Mucosa of rectum (tissue), 2 donors: ENCODE measurements at regions not wholly inside any gene's neighbourhood (a gene's known extent, or its start where the extent isn't known, plus 50 kb on each side); places are given as distances from the start of the nearest gene placed in this dataset.

ENCODE experiments used
- H3K27ac ChIP-seq, 2 donors: one replicate each; pipeline ENCODE4 v1.7.0; 2013; ENCODE audit warnings: inconsistent platforms in 2 of 2, low read depth in 2 of 2, low read length in 2 of 2
- H3K27me3 ChIP-seq, 2 donors: one replicate each; pipeline ENCODE4 v1.7.0; 2013; ENCODE audit warnings: low read length in 2 of 2; ENCODE audit not compliant: control insufficient read depth in 2 of 2, insufficient read depth in 2 of 2
- H3K36me3 ChIP-seq, 2 donors: one replicate each; pipeline ENCODE4 v1.7.0; 2013; ENCODE audit warnings: low read length in 2 of 2; ENCODE audit not compliant: control insufficient read depth in 2 of 2, insufficient read depth in 2 of 2
- H3K4me1 ChIP-seq, 2 donors: one replicate each; pipeline ENCODE4 v1.7.0; 2013; ENCODE audit warnings: low read length in 2 of 2, mild to moderate bottlenecking in 1 of 2; ENCODE audit not compliant: control insufficient read depth in 2 of 2, insufficient read depth in 2 of 2
- H3K4me3 ChIP-seq, 2 donors: one replicate each; pipeline ENCODE4 v1.7.0; 2013; ENCODE audit warnings: low read length in 2 of 2
- H3K9ac ChIP-seq, 2 donors: one replicate each; pipeline ENCODE4 v1.7.0; 2013; ENCODE audit warnings: low read length in 2 of 2, low read depth in 1 of 2, mild to moderate bottlenecking in 1 of 2
- H3K9me3 ChIP-seq, 2 donors: one replicate each; pipeline ENCODE4 v1.7.0; 2013; ENCODE audit warnings: low read length in 2 of 2; ENCODE audit not compliant: control insufficient read depth in 2 of 2
- donor health status: healthy.
- donor health status: Normal muscosa, but diverticular disease.

DNA sequence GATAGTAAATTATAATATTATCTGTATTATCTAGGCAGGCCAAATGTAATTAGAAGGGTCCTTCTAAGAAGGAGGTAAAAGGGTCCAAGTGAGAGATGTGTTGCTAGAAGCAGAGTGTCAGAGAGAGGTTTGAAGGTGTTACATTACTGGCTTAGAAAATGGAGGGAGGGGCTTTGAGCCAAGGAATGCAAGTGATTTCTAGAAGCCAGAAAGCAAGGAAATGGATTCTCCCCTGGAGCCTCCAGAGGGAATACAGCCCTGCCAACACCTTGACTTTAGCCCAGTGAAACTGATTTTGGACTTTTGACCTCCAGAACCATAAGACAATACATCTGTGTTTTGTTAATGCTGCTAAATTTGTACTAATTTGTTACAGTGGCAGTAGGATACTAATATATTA lies 97.9 kb upstream of the IL6 start:
- H3K27me3 ChIP-seq: no peaks in the 10 kb centered on the region
- H3K4me3 ChIP-seq: no peak overlapping the region
- no peak overlapping the region for H3K27ac ChIP-seq

DNA sequence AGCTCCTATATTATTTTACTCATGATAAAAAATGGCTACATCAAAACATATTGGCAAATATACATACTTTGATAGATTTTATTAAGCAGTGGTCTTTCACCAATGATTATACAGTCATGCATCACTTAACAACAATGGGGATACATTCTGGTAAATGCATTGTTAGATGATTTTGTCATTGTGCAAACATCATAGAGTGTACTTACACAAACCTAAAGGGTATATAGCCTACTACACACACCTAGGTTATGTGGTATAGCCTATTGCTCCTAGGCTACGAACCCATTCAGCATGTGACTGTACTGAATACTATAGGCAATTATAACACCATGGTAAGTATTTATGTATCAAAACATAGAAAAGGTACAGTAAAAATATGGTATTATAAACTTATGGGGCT lies 98.9 kb upstream of the IL6 start:
- no peak overlapping the region for H3K4me3 ChIP-seq
- no peaks in the 10 kb centered on the region for H3K27me3 ChIP-seq
- H3K9ac ChIP-seq: no peak overlapping the region
- no peaks in the 10 kb centered on the region for H3K36me3 ChIP-seq
- no peak overlapping the region for H3K27ac ChIP-seq
- no peaks in the 10 kb centered on the region for H3K4me1 ChIP-seq
- no peaks in the 10 kb centered on the region for H3K9me3 ChIP-seq

More for the DNA sequence above, 97.9 kb upstream of the IL6 start:
- H3K36me3 ChIP-seq: no peaks in the 10 kb centered on the region
- H3K9ac ChIP-seq: no peak overlapping the region
- no peaks in the 10 kb centered on the region for H3K9me3 ChIP-seq
- H3K4me1 ChIP-seq: no peaks in the 10 kb centered on the region

DNA sequence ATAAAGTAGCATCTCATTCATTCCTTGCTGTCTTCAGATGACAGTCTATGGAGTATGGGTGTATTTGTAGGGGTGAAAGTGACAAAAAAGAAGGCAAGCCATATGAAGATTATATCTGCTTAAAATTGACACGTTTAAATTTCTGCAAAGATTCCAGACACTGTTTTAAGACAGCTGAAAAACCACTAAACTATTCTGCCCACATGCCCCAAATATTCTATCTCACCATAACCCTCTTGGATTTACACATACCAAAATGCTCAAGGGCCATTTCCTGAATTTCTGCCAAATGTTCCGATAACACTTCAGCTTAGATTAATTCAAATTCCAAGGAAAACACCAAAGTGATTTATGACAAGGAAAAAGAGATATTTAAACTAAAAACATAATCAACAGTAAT lies 99.9 kb upstream of the IL6 start:
- H3K4me1 ChIP-seq: no peaks in the 10 kb centered on the region
- H3K9ac ChIP-seq: no peak overlapping the region
- no peaks in the 10 kb centered on the region for H3K36me3 ChIP-seq
- no peaks in the 10 kb centered on the region for H3K9me3 ChIP-seq
- H3K27ac ChIP-seq: no peak overlapping the region
- no peak overlapping the region for H3K4me3 ChIP-seq
- H3K27me3 ChIP-seq: no peaks in the 10 kb centered on the region

DNA sequence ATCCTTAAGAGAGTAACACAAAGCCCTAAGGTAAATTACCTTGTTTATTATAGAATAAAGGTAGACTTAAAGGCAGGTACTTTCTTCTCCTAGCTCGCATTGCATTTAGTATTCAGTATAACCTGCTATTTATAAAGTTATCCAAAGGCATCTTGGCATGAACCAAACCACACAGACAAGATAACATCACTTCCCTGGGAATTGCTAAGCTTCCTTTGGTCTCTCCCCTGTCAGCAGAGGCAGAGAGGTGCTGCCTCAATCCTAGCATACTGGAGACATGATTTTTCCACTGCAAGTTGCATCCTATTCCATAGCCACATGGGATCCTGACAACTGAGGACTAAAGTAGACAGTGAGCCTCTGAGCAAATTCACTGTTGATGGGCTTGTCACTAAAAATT lies 101.7 kb upstream of the IL6 start:
- no peak overlapping the region for H3K4me3 ChIP-seq
- H3K9me3 ChIP-seq: no peaks in the 10 kb centered on the region
- H3K9ac ChIP-seq: no peak overlapping the region
- no peaks in the 10 kb centered on the region for H3K36me3 ChIP-seq
- H3K27ac ChIP-seq: no peak overlapping the region
- no peaks in the 10 kb centered on the region for H3K27me3 ChIP-seq
- H3K4me1 ChIP-seq: no peaks in the 10 kb centered on the region

DNA sequence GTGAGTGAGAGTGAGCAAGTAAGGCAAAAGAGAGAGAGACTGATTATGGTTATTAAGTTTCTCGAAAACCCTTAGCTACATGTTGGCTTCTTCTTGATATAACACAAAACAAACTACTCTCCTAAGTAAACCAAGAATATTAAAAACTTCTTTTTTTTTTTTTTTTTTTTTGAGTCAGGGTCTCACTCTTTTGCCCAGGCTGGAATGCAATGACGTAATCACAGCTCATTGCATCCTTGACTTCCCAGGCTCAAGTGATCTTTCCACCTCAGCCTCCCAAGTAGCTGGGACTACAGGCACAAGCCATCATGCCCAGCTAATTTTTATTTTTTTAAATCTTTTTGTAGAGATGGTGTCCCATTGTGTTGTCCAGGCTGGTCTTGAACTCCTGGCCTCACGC lies 102.2 kb upstream of the IL6 start:
- H3K9ac ChIP-seq: no peak overlapping the region
- no peak overlapping the region for H3K4me3 ChIP-seq
- H3K27ac ChIP-seq: no peak overlapping the region
- H3K27me3 ChIP-seq: no peaks in the 10 kb centered on the region
- no peaks in the 10 kb centered on the region for H3K9me3 ChIP-seq
- no peaks in the 10 kb centered on the region for H3K36me3 ChIP-seq
- no peaks in the 10 kb centered on the region for H3K4me1 ChIP-seq

DNA sequence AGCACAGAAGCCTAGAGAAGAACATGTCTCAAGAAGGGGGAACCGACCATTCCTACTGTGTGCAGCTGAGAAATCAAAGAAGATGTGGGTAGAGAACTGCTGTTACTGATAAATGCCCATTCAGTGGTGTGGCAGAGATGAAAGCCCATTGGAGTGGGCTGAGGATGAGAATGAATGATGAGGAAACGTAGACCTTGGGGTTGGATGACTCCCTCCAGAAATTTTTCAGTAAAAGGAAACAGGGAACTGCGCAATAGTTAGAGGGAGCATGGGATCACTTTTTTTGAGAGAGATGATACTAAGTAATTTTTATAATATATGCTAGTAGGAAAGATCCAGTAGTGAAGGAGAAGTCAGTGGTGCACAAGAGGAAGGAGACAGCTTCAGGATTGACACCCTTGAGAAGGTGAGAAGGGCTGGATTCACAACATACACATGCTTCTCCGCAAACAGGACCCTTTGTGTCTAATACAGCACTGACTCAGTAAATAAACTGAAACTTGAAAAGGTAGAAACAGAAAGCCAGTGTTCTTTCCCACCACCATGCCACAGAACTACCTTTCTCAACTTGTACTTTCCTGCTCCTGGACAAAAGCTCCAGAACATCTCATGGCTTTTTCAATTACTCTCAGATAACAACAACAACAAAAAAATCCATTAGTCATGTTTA lies 104.7 kb upstream of the IL6 start:
- Histone ChIP-seq H3K9ac (no peak overlapping the region), H3K4me3 (no peak overlapping the region), H3K9me3 (no peaks in the 10 kb centered on the region), H3K36me3 (no peaks in the 10 kb centered on the region), H3K27me3 (no peaks in the 10 kb centered on the region), H3K4me1 (no peaks in the 10 kb centered on the region), H3K27ac (no peak overlapping the region)

DNA sequence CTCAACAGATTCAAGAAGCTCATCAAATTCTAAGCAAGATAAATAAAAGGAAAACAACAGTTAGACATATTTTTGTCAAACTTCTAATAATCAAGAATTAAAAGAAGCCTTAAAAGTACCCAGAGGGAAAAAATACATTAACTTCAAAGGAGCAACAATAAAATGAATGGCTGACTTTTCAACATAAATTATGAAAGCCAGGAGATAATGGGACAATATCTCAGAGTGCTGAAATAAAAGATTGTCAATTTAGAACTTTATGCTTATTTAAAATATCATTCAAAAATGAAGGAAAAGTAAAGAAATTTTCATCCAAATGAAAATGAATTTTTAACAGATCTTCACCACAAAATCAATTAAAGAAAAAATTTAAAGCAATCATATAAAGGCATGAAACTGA lies 108.5 kb upstream of the IL6 start:
- no peaks in the 10 kb centered on the region for H3K4me1 ChIP-seq
- no peaks in the 10 kb centered on the region for H3K9me3 ChIP-seq
- no peaks in the 10 kb centered on the region for H3K36me3 ChIP-seq
- H3K9ac ChIP-seq: no peak overlapping the region
- H3K4me3 ChIP-seq: no peak overlapping the region
- no peak overlapping the region for H3K27ac ChIP-seq
- no peaks in the 10 kb centered on the region for H3K27me3 ChIP-seq

DNA sequence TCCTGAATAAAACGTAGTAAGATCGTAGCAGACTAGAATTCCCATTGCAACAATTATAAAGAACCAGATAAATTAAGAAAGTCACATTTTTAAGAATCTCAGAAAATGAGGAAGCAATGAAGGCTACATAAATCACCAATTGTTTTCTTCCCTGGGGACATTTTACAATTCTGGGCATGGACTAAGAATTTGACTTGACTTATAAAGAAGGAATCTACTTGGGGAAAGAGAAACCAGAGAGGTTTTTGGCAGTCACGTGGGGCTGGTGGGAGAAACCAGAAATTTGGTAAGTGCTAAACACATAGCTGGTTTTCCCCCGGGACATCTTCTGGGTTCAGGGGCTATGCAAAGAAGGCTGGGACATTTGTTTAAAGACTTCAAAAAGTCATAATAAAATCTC lies 109.8 kb upstream of the IL6 start:
- H3K9ac ChIP-seq: no peak overlapping the region
- H3K27ac ChIP-seq: no peak overlapping the region
- no peaks in the 10 kb centered on the region for H3K36me3 ChIP-seq
- no peaks in the 10 kb centered on the region for H3K9me3 ChIP-seq
- no peaks in the 10 kb centered on the region for H3K4me1 ChIP-seq
- H3K27me3 ChIP-seq: no peaks in the 10 kb centered on the region
- no peak overlapping the region for H3K4me3 ChIP-seq

DNA sequence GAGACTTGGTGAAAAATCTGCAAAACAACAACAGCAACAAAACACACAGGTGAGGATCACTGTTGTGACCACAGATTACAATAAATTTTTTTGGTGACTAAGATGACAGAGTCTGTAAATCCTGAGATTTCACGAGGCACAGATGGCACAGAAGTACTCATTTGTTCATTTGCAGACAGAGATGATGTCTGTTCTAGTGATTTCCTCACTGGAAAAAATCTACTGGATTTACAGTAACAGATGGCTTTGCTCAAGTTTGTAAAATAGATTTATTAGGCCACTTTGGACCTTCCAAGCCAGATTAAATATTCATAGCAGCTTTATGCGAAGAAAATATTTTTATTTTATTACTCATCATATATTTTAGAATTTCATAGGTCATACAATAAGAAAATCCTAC lies 113.5 kb upstream of the IL6 start:
- Histone ChIP-seq H3K27me3 (no peaks in the 10 kb centered on the region), H3K27ac (no peak overlapping the region)

DNA sequence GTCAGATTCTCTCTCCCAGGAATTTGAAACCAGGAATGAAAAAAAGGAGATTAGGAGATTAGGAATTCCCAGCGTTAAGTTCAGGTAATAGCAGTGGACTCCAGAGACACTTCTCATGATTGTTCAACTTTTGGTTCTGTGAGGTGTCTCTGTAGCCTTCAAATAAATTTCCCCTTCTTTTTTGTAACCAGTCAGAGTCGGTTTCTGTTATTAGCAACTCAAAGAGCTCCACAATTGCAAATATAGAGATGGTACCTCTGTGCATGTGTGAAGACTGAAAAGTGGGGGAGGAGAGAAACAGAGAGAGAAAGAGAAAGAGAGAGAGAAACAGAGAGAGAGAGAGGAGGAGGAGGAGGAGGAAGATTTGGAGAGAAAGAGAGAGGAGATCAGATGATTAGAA lies 112.8 kb upstream of the STEAP1B start:
- H3K36me3 ChIP-seq: no peaks in the 10 kb centered on the region
- H3K9ac ChIP-seq: no peak overlapping the region

More for the DNA sequence above, 113.5 kb upstream of the IL6 start:
- H3K9me3 ChIP-seq: no peaks in the 10 kb centered on the region
- H3K4me3 ChIP-seq: no peak overlapping the region
- no peak overlapping the region for H3K9ac ChIP-seq
- no peaks in the 10 kb centered on the region for H3K36me3 ChIP-seq
- no peaks in the 10 kb centered on the region for H3K4me1 ChIP-seq

DNA sequence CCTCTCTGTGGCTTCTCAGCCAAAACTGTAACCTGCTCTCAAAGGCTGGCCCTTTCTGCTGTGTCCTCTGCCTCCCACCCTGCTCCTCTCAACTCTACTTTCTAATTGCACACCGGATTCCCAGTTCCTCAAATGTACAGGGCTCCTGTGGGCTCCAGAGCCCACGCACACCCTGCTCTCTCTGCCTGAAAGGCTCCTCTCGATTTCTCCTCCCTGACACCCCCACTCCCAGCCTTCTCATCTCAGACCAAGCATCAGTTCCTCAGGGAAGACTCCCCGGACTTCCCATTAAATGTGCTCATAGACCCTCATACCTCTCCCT lies 111.7 kb upstream of the STEAP1B start:
- Histone ChIP-seq H3K27ac (no peak overlapping the region), H3K27me3 (no peaks in the 10 kb centered on the region), H3K9me3 (no peaks in the 10 kb centered on the region), H3K9ac (no peak overlapping the region), H3K4me1 (no peaks in the 10 kb centered on the region), H3K36me3 (no peaks in the 10 kb centered on the region), H3K4me3 (no peak overlapping the region)

More for the DNA sequence above, 112.8 kb upstream of the STEAP1B start:
- no peaks in the 10 kb centered on the region for H3K4me1 ChIP-seq
- no peak overlapping the region for H3K27ac ChIP-seq
- no peak overlapping the region for H3K4me3 ChIP-seq
- no peaks in the 10 kb centered on the region for H3K27me3 ChIP-seq
- H3K9me3 ChIP-seq: no peaks in the 10 kb centered on the region
